Loucy (cell line): ENCODE measurements at regions not wholly inside any gene's neighbourhood (a gene's known extent, or its start where the extent isn't known, plus 50 kb on each side); places are given as distances from the start of the nearest gene placed in this dataset.

Experiments used
- H2AFZ ChIP-seq: fragments of 200-600 bp; sonication (generic); 2 replicates; pipeline ENCODE4 v1.6.0; 2016; ENCODE audit warnings: antibody characterized with exemption, mild to moderate bottlenecking, low read length, moderate library complexity
- H3F3A ChIP-seq: fragments of 200-600 bp; 2 replicates; pipeline ENCODE4 v1.6.0; 2016; ENCODE audit warnings: antibody characterized with exemption, low read depth, mild to moderate bottlenecking
- H3K27me3 ChIP-seq: fragments of 200-600 bp; sonication (generic); 2 replicates; pipeline ENCODE4 v1.6.1; 2014; ENCODE audit warnings: low read length, mild to moderate bottlenecking; ENCODE audit not compliant: insufficient read depth, poor library complexity, severe bottlenecking
- H3K36me3 ChIP-seq: fragments of 200-600 bp; sonication (generic); 2 replicates; pipeline ENCODE4 v1.6.1; 2016; ENCODE audit warnings: low read length; ENCODE audit not compliant: insufficient read depth
- H3K4me1 ChIP-seq: fragments of 200-600 bp; sonication (generic); 2 replicates; pipeline ENCODE4 v1.5.1; 2014; ENCODE audit warnings: low read length, mild to moderate bottlenecking; ENCODE audit not compliant: insufficient read depth, poor library complexity, severe bottlenecking
- H3K4me2 ChIP-seq: fragments of 200-600 bp; sonication (generic); 2 replicates; pipeline ENCODE4 v1.6.0; 2014; ENCODE audit warnings: antibody characterized with exemption, low read length, low read depth, mild to moderate bottlenecking; ENCODE audit not compliant: poor library complexity, severe bottlenecking
- H3K4me3 ChIP-seq: fragments of 200-600 bp; sonication (generic); 2 replicates; pipeline ENCODE4 v1.5.1; 2014; ENCODE audit warnings: low read length, mild to moderate bottlenecking, mixed read lengths; ENCODE audit not compliant: poor library complexity, severe bottlenecking
- H3K79me2 ChIP-seq: fragments of 200-600 bp; sonication (generic); 2 replicates; pipeline ENCODE4 v1.6.1; 2014; ENCODE audit warnings: low read length; ENCODE audit not compliant: insufficient read depth
- H3K9ac ChIP-seq: fragments of 200-600 bp; sonication (generic); 2 replicates; pipeline ENCODE4 v1.6.0; 2014; ENCODE audit warnings: mild to moderate bottlenecking, low read depth, low read length, moderate library complexity; ENCODE audit not compliant: poor library complexity, severe bottlenecking
- H3K9me2 ChIP-seq: fragments of 200-600 bp; sonication (generic); replicated peaks from 2 replicates; pipeline ENCODE4 v1.6.1; 2016; ENCODE audit warnings: low read depth, low read length, mixed read lengths
- H3K9me3 ChIP-seq: fragments of 200-600 bp; sonication (generic); 2 replicates; pipeline ENCODE4 v1.6.1; 2014; ENCODE audit warnings: mild to moderate bottlenecking, antibody characterized with exemption, low read length, low read depth; ENCODE audit not compliant: insufficient read depth
- H4K20me1 ChIP-seq: fragments of 200-600 bp; sonication (generic); 2 replicates; pipeline ENCODE4 v1.6.0; 2014; ENCODE audit warnings: antibody characterized with exemption, low read length, mild to moderate bottlenecking; ENCODE audit not compliant: insufficient read depth, poor library complexity, severe bottlenecking
- EZH2phosphoT487 ChIP-seq: fragments of 200-600 bp; IDR thresholded peaks from 2 replicates; pipeline ENCODE4 v1.6.1; 2018; ENCODE audit warnings: antibody characterized with exemption, mild to moderate bottlenecking, moderate library complexity, borderline replicate concordance
- TF ChIP-seq, protein P1 (sequence below): fragments of 200-600 bp; sonication (generic); conservative IDR thresholded peaks from 2 replicates; pipeline ENCODE4 v1.5.1; 2014; ENCODE audit warnings: mild to moderate bottlenecking, antibody characterized with exemption, low read length

DNA sequence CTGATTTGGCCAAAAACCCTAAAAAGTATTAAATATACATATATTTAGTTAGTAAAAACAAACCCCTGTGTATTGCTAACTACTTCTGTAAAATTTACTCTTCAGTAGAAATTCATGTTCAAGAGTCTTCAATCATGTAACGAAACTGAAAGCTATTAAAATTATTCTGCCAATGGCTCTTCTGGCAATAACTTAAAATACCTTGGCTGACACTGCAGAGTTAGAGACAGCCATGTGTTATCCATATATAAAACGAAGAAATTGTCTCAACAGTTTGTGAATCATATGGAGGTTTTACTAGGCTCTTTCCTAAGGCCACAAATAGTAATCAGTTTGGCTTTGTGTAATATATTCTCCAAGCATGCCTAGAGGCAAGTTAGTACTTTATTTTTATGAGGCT lies 357.2 kb downstream of the COL11A1 start:
- Histone ChIP-seq H3K9me3 (no peaks in the 10 kb centered on the region), H3K9ac (no peak overlapping the region), H2AFZ (no peak overlapping the region), H3K79me2 (no peaks in the 10 kb centered on the region), H3F3A (no peaks in the 10 kb centered on the region), H3K36me3 (no peaks in the 10 kb centered on the region), H3K4me2 (no peak overlapping the region), H3K9me2 (no peaks in the 10 kb centered on the region), H3K27me3 (no peaks in the 10 kb centered on the region), H3K4me3 (no peak overlapping the region), H3K4me1 (no peaks in the 10 kb centered on the region), H4K20me1 (no peaks in the 10 kb centered on the region)
- TF ChIP-seq, protein P1, sequence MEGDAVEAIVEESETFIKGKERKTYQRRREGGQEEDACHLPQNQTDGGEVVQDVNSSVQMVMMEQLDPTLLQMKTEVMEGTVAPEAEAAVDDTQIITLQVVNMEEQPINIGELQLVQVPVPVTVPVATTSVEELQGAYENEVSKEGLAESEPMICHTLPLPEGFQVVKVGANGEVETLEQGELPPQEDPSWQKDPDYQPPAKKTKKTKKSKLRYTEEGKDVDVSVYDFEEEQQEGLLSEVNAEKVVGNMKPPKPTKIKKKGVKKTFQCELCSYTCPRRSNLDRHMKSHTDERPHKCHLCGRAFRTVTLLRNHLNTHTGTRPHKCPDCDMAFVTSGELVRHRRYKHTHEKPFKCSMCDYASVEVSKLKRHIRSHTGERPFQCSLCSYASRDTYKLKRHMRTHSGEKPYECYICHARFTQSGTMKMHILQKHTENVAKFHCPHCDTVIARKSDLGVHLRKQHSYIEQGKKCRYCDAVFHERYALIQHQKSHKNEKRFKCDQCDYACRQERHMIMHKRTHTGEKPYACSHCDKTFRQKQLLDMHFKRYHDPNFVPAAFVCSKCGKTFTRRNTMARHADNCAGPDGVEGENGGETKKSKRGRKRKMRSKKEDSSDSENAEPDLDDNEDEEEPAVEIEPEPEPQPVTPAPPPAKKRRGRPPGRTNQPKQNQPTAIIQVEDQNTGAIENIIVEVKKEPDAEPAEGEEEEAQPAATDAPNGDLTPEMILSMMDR = no peak
- no peak for TF ChIP-seq EZH2phosphoT487

DNA sequence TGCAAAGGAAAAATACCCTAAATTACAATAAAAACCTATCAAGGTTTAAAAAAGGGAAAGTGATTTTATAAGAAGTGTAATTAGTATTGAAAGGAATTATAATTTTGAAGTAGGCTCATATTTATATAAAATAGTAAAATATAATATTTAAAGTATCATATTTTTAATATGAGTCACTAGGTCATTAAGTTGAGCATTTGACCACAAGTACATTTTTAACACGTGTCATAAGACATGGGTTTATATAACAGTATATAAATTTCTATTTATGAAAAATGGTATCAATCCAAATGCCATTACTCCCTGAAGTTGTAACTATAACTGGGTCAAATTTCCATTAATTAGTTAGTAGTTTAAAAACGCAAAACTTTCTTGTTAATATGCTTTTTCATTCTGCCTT lies 365.9 kb downstream of the COL11A1 start:
- Histone ChIP-seq H3F3A (no peaks in the 10 kb centered on the region), H3K79me2 (no peaks in the 10 kb centered on the region), H3K9me2 (no peaks in the 10 kb centered on the region), H3K27me3 (no peaks in the 10 kb centered on the region), H3K36me3 (no peaks in the 10 kb centered on the region), H3K4me3 (no peak overlapping the region), H3K4me1 (no peaks in the 10 kb centered on the region), H4K20me1 (no peaks in the 10 kb centered on the region), H2AFZ (no peak overlapping the region), H3K9me3 (no peaks in the 10 kb centered on the region), H3K9ac (no peak overlapping the region), H3K4me2 (no peak overlapping the region)
- TF ChIP-seq, protein P1 = no peak
- no peak for TF ChIP-seq EZH2phosphoT487

DNA sequence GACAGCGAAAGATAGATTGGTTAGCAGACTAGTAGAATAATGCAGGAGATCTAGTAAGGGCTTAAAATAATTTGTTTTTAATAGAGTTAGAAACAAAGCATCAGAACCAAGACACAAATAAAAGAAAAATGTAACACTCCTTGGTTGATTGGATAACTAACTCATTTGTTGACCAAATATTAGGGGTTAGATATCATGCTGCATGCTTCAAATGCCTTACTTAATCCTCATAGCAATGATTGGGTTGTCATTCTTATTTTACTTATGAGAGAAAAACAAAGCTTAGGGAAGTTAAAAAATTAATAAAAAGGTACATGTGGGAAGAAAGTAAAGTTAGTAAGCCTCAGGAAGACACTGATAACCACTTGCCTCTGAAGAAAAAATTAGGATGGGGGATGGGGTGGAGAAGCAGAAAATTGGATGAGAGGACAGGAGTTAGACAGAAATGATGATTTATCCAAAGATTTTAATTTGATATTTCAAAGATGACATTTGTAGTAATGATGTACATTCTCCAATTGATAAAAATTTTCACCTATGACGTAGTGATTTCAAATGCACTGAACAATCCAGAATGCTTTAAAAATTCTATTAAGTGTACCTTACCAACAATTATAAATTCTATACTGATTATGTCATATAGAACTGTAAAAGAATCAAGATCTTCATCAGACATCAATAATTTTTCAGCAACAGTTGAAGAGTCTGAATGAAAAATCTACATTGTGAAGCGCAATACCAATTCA lies 374.7 kb downstream of the COL11A1 start:
- Histone ChIP-seq H3K9me2 (no peaks in the 10 kb centered on the region), H3K9ac (no peak overlapping the region), H3F3A (no peaks in the 10 kb centered on the region), H4K20me1 (no peaks in the 10 kb centered on the region), H3K79me2 (no peaks in the 10 kb centered on the region), H3K36me3 (no peaks in the 10 kb centered on the region), H3K9me3 (no peaks in the 10 kb centered on the region), H3K4me3 (no peak overlapping the region), H3K4me2 (no peak overlapping the region), H3K4me1 (no peaks in the 10 kb centered on the region), H2AFZ (no peak overlapping the region), H3K27me3 (no peaks in the 10 kb centered on the region)
- TF ChIP-seq EZH2phosphoT487 = no peak
- TF ChIP-seq, protein P1 = no peak
